ENCODE measurements at regions not wholly inside any gene's neighbourhood (a gene's known extent, or its start where the extent isn't known, plus 50 kb on each side); places are given as distances from the start of the nearest gene placed in this dataset.

DNA sequence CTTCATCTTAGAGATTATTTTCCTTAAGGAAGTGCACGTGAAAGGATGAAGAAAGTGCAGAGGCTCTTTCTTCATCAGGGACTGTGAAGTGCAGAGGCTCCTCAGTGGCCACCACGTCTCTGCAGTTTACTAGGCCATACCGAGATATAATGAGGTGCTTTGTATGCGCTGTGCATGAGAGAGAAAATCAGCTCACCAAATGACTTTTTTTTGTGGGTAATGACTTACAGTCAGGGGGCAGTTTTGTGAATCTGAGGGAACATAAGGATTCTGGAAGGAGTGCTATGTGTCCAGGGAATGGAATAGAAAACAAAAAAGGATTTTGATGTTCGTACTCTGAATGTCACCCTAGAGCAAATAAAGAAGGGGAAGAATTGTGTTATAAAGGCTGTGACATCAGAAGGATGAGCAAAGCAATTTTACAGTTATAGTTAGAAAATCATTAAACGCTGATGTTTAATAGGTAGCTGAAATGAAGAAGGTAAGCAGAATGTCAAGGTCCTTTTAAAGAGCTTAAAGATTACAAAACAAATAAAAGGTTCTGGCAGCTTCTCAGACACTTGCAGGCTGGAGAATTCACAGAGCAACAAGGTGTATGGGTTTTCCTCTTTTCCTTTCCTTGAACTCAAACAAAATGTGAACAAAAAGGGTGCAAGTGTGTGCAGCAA, 247.5 kb upstream of the NOVA1 start:
- Histone ChIP-seq H2AFZ (ENCODE audit: low read depth, low read length) (peak overlapping the region; percentile 17), H3K4me1 (ENCODE audit: insufficient read depth, low read length) (peaks cover 24% of the 10 kb centered on the region), H3K36me3 (ENCODE audit: insufficient read depth, low read length) (no peaks in the 10 kb centered on the region), H3K4me3 (ENCODE audit: low read length) (no peak overlapping the region), H3K9me3 (ENCODE audit: low read length) (no peaks in the 10 kb centered on the region), H3K27me3 (ENCODE audit: insufficient read depth, low read length) (no peaks in the 10 kb centered on the region)

- H3K4me3 ChIP-seq (ENCODE audit: low read length): no peak overlapping the region
- H3K4me1 ChIP-seq (ENCODE audit: insufficient read depth, low read length): peaks cover 19% of the 10 kb centered on the region
- no peaks in the 10 kb centered on the region for H3K27me3 ChIP-seq (ENCODE audit: insufficient read depth, low read length)
- H3K9me3 ChIP-seq (ENCODE audit: low read length): no peaks in the 10 kb centered on the region
- H2AFZ ChIP-seq (ENCODE audit: low read depth, low read length): no peak overlapping the region
- H3K36me3 ChIP-seq (ENCODE audit: insufficient read depth, low read length): no peaks in the 10 kb centered on the region
Measured at GRCh38 chr14:26846388-26846787, 248.6 kb upstream of the NOVA1 start.

- no peak overlapping the region for H2AFZ ChIP-seq (ENCODE audit: low read depth, low read length)
- no peaks in the 10 kb centered on the region for H3K36me3 ChIP-seq (ENCODE audit: insufficient read depth, low read length)
- H3K4me1 ChIP-seq (ENCODE audit: insufficient read depth, low read length): peaks cover 12% of the 10 kb centered on the region
- no peaks in the 10 kb centered on the region for H3K9me3 ChIP-seq (ENCODE audit: low read length)
- H3K27me3 ChIP-seq (ENCODE audit: insufficient read depth, low read length): no peaks in the 10 kb centered on the region
- no peak overlapping the region for H3K4me3 ChIP-seq (ENCODE audit: low read length)
Measured at GRCh38 chr14:26849514-26849913, 251.7 kb upstream of the NOVA1 start.

DNA sequence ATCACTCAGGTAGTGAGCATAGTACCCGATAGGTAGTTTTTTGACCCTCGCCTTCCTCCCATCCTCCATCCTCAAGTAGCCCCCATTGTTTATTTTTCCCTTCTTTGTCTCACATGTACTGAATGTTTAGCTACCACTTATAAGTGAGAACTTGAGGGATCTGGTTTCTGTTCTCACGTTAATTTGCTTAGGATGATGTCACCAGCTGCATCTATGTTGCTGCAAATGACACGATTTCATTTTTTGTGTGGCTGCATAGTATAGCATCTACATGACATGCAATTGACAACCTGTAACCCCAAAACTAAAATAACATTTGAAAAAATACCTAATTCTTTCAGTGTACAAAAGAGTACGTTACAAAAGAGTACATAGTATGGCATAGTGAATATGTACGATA, 254.0 kb upstream of the NOVA1 start:
- Histone ChIP-seq H3K4me1 (ENCODE audit: insufficient read depth, low read length) (no peaks in the 10 kb centered on the region), H2AFZ (ENCODE audit: low read depth, low read length) (no peak overlapping the region), H3K4me3 (ENCODE audit: low read length) (no peak overlapping the region), H3K36me3 (ENCODE audit: insufficient read depth, low read length) (no peaks in the 10 kb centered on the region), H3K9me3 (ENCODE audit: low read length) (no peaks in the 10 kb centered on the region), H3K27me3 (ENCODE audit: insufficient read depth, low read length) (no peaks in the 10 kb centered on the region)

DNA sequence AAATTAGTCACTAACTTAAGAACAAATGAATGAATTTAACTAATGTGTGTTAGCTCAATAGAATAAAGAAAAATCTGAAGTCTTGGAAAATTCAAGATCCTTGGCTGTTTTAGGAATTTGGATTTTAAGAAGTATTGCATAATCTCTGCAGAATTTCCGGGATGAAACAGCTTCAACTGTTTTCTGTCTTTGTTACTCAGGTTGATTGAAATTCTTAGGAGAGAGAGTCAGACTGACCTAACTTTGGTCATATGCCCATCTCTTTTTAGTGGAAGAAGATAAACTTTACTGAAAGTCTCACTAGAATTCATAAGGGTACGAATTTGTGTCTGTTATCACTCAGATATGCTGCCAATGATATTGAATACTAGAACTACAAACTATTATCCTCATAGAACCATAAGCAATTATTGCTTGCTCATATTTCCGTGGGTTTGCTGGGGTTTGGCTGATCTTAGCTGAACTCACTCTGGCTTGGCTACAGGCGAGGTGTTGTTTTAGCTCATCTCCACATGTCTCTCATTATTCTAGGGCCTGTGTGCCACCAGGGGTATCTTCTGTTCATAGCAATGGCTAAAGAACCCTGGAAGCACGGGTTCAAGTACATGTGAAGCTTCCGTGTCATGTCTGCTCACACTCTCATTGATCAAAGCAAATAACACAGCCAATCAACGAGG, 257.4 kb upstream of the NOVA1 start:
- Histone ChIP-seq H3K4me1 (ENCODE audit: insufficient read depth, low read length) (no peaks in the 10 kb centered on the region), H3K36me3 (ENCODE audit: insufficient read depth, low read length) (no peaks in the 10 kb centered on the region), H3K4me3 (ENCODE audit: low read length) (no peak overlapping the region), H2AFZ (ENCODE audit: low read depth, low read length) (no peak overlapping the region), H3K27me3 (ENCODE audit: insufficient read depth, low read length) (no peaks in the 10 kb centered on the region), H3K9me3 (ENCODE audit: low read length) (no peaks in the 10 kb centered on the region)

GRCh38 chr14:26856876-26857518, 259.2 kb upstream of the NOVA1 start:
- H2AFZ ChIP-seq (ENCODE audit: low read depth, low read length): no peak overlapping the region
- no peak overlapping the region for H3K4me3 ChIP-seq (ENCODE audit: low read length)
- no peaks in the 10 kb centered on the region for H3K27me3 ChIP-seq (ENCODE audit: insufficient read depth, low read length)
- no peaks in the 10 kb centered on the region for H3K9me3 ChIP-seq (ENCODE audit: low read length)
- H3K36me3 ChIP-seq (ENCODE audit: insufficient read depth, low read length): no peaks in the 10 kb centered on the region
- H3K4me1 ChIP-seq (ENCODE audit: insufficient read depth, low read length): no peaks in the 10 kb centered on the region

DNA sequence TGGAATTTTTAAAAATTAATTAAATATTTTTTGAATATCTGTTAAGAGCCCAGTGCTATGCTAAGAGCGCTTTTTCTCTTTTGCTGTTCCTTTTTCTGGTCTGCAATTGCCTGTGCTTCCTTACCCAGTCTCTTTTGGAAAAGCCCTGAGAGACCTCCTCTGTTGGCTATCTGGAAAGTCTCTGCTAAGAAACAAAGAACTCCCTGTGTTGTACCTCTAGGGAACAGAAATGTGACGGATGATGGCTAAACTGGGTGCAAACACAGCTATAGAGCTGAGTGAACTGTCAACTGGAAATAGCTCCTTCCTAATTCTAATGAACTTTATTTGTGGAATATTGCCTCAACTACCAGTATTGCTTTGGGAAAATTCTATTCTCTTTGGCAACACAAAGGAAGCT, 261.6 kb upstream of the NOVA1 start:
- Histone ChIP-seq H3K27me3 (ENCODE audit: insufficient read depth, low read length) (no peaks in the 10 kb centered on the region), H2AFZ (ENCODE audit: low read depth, low read length) (no peak overlapping the region), H3K9me3 (ENCODE audit: low read length) (no peaks in the 10 kb centered on the region), H3K4me1 (ENCODE audit: insufficient read depth, low read length) (no peaks in the 10 kb centered on the region), H3K4me3 (ENCODE audit: low read length) (no peak overlapping the region), H3K36me3 (ENCODE audit: insufficient read depth, low read length) (no peaks in the 10 kb centered on the region)

- no peak overlapping the region for H2AFZ ChIP-seq (ENCODE audit: low read depth, low read length)
- H3K4me3 ChIP-seq (ENCODE audit: low read length): no peak overlapping the region
- no peaks in the 10 kb centered on the region for H3K36me3 ChIP-seq (ENCODE audit: insufficient read depth, low read length)
- no peaks in the 10 kb centered on the region for H3K4me1 ChIP-seq (ENCODE audit: insufficient read depth, low read length)
- no peaks in the 10 kb centered on the region for H3K27me3 ChIP-seq (ENCODE audit: insufficient read depth, low read length)
- no peaks in the 10 kb centered on the region for H3K9me3 ChIP-seq (ENCODE audit: low read length)
Measured at GRCh38 chr14:26860111-26860510, 262.3 kb upstream of the NOVA1 start.

DNA sequence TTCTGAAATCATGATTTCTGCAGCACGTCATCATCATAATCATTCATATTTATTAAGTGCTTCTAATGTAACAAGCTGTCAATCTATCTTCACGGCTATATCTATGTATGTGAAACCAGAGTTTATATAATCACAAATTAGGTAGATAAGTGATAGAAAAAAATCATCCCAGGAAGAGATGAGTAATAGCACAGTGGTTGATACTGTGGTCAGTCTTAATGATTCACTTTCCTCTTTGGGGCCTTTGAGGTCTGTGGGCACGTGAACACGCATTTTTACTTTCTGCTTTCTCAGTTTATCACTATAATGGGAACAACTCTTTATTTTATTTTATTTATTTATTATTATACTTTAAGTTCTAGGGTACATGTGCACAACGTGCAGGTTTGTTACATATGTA, 265.9 kb upstream of the NOVA1 start:
- Histone ChIP-seq H3K27me3 (ENCODE audit: insufficient read depth, low read length) (no peaks in the 10 kb centered on the region), H3K36me3 (ENCODE audit: insufficient read depth, low read length) (no peaks in the 10 kb centered on the region), H3K9me3 (ENCODE audit: low read length) (no peaks in the 10 kb centered on the region), H3K4me1 (ENCODE audit: insufficient read depth, low read length) (no peaks in the 10 kb centered on the region), H2AFZ (ENCODE audit: low read depth, low read length) (no peak overlapping the region), H3K4me3 (ENCODE audit: low read length) (no peak overlapping the region)

- H3K4me3 ChIP-seq (ENCODE audit: low read length): no peak overlapping the region
- H3K4me1 ChIP-seq (ENCODE audit: insufficient read depth, low read length): peaks cover 14% of the 10 kb centered on the region
- H3K27me3 ChIP-seq (ENCODE audit: insufficient read depth, low read length): no peaks in the 10 kb centered on the region
- no peak overlapping the region for H2AFZ ChIP-seq (ENCODE audit: low read depth, low read length)
- no peaks in the 10 kb centered on the region for H3K9me3 ChIP-seq (ENCODE audit: low read length)
- no peaks in the 10 kb centered on the region for H3K36me3 ChIP-seq (ENCODE audit: insufficient read depth, low read length)
Measured at GRCh38 chr14:26866721-26867120, 268.9 kb upstream of the NOVA1 start.

DNA sequence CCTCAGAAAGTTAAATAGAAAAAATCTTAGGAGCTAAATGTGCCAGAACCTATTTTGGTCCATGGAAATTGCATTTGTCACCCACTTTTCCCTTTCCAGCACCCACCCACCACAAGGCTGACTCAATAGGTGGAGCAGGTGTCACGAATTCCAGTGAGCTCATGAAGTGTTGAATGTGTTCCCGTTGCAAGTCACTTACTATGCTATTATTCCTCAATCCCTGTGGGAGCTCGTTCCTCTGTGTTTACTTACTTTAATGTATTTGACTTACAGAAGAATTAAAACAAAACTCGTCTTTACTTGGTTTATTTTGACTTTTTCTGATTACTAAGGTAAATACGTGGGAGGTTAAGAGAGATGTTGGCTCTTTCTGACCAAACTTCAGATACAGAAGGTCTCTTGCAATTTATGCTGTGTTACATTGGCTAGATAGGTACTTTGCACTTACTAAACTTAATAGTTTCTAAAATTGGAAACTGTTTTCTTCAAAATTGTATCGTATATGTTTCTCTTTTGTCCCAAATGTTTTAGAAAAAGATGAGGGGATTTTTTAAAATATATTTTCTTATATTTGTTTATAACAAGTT, 269.4 kb upstream of the NOVA1 start:
- H3K4me3 ChIP-seq (ENCODE audit: low read length): no peak overlapping the region
- H3K4me1 ChIP-seq (ENCODE audit: insufficient read depth, low read length): peaks cover 20% of the 10 kb centered on the region

DNA sequence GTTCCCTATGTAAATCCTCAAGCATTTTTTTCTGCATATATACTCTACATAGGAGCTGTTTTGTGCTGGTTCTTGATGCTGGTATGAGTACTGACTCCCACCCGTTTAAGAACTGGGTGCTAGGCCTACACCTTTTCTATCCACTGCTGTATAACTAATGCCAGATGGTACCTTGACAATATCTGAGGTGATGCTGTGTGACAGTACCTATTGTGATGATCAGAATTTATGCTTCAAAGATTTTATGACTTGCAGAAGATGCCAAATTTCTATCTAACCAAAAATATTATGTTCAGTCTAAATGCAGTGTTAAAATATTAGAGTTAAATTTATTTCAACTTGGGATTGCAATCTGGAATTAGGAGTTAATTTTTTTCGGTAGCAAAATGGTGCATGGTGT, 272.3 kb upstream of the NOVA1 start:
- peaks cover 27% of the 10 kb centered on the region for H3K4me1 ChIP-seq (ENCODE audit: insufficient read depth, low read length)

More for the DNA sequence above, 269.4 kb upstream of the NOVA1 start:
- Histone ChIP-seq H3K27me3 (ENCODE audit: insufficient read depth, low read length) (no peaks in the 10 kb centered on the region), H3K36me3 (ENCODE audit: insufficient read depth, low read length) (no peaks in the 10 kb centered on the region), H2AFZ (ENCODE audit: low read depth, low read length) (no peak overlapping the region), H3K9me3 (ENCODE audit: low read length) (no peaks in the 10 kb centered on the region)

More for the DNA sequence above, 272.3 kb upstream of the NOVA1 start:
- Histone ChIP-seq H3K36me3 (ENCODE audit: insufficient read depth, low read length) (no peaks in the 10 kb centered on the region), H3K4me3 (ENCODE audit: low read length) (no peak overlapping the region), H3K9me3 (ENCODE audit: low read length) (no peaks in the 10 kb centered on the region), H3K27me3 (ENCODE audit: insufficient read depth, low read length) (no peaks in the 10 kb centered on the region), H2AFZ (ENCODE audit: low read depth, low read length) (no peak overlapping the region)
